ENCODE measurements at regions not wholly inside any gene's neighbourhood (a gene's known extent, or its start where the extent isn't known, plus 50 kb on each side); places are given as distances from the start of the nearest gene placed in this dataset.

GRCh38 chr9:82337351-82337750 is 348.8 kb downstream of the SPATA31D1 start:
- TF ChIP-seq, protein P1, sequence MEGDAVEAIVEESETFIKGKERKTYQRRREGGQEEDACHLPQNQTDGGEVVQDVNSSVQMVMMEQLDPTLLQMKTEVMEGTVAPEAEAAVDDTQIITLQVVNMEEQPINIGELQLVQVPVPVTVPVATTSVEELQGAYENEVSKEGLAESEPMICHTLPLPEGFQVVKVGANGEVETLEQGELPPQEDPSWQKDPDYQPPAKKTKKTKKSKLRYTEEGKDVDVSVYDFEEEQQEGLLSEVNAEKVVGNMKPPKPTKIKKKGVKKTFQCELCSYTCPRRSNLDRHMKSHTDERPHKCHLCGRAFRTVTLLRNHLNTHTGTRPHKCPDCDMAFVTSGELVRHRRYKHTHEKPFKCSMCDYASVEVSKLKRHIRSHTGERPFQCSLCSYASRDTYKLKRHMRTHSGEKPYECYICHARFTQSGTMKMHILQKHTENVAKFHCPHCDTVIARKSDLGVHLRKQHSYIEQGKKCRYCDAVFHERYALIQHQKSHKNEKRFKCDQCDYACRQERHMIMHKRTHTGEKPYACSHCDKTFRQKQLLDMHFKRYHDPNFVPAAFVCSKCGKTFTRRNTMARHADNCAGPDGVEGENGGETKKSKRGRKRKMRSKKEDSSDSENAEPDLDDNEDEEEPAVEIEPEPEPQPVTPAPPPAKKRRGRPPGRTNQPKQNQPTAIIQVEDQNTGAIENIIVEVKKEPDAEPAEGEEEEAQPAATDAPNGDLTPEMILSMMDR (tag by site-specific recombination; IDR thresholded peaks at IDR 0.05): no peak
- no peak for TF ChIP-seq ZNF366 (tag by site-specific recombination; conservative IDR thresholded peaks at IDR 0.05)
- TF ChIP-seq ZNF521 (tag by site-specific recombination; IDR thresholded peaks at IDR 0.05): no peak
- no peak for TF ChIP-seq ZNF670 (tag by site-specific recombination; IDR thresholded peaks at IDR 0.05; ENCODE audit: low read depth)
- TF ChIP-seq ZNF24 (tag by site-specific recombination; IDR thresholded peaks at IDR 0.05): no peak
